HFF-Myc (cell line): ENCODE measurements at regions not wholly inside any gene's neighbourhood (a gene's known extent, or its start where the extent isn't known, plus 50 kb on each side); places are given as distances from the start of the nearest gene placed in this dataset.

Experiments used
- DNase-seq: peaks from one replicate; pipeline ENCODE4 v3.0.0-alpha.2; 2011; ENCODE audit warnings: low read depth; ENCODE audit errors: extremely low read depth
- H3K4me3 ChIP-seq: replicated peaks from 2 replicates; pipeline ENCODE4 v1.5.1; 2011; ENCODE audit warnings: low read depth, mild to moderate bottlenecking, control low read depth, low read length
- TF ChIP-seq, protein P1 (sequence below): IDR thresholded peaks from 2 replicates; pipeline ENCODE4 v1.5.1; 2012; ENCODE audit warnings: mild to moderate bottlenecking, low read depth, low read length, control low read depth; ENCODE audit errors: missing control alignments

GRCh38 chr5:4309026-4309425 is 713.4 kb downstream of the IRX1 start:
- TF ChIP-seq, protein P1, sequence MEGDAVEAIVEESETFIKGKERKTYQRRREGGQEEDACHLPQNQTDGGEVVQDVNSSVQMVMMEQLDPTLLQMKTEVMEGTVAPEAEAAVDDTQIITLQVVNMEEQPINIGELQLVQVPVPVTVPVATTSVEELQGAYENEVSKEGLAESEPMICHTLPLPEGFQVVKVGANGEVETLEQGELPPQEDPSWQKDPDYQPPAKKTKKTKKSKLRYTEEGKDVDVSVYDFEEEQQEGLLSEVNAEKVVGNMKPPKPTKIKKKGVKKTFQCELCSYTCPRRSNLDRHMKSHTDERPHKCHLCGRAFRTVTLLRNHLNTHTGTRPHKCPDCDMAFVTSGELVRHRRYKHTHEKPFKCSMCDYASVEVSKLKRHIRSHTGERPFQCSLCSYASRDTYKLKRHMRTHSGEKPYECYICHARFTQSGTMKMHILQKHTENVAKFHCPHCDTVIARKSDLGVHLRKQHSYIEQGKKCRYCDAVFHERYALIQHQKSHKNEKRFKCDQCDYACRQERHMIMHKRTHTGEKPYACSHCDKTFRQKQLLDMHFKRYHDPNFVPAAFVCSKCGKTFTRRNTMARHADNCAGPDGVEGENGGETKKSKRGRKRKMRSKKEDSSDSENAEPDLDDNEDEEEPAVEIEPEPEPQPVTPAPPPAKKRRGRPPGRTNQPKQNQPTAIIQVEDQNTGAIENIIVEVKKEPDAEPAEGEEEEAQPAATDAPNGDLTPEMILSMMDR, result no peak
- H3K4me3 ChIP-seq, result no peak overlapping the region
- DNase-seq, result no peak

DNA sequence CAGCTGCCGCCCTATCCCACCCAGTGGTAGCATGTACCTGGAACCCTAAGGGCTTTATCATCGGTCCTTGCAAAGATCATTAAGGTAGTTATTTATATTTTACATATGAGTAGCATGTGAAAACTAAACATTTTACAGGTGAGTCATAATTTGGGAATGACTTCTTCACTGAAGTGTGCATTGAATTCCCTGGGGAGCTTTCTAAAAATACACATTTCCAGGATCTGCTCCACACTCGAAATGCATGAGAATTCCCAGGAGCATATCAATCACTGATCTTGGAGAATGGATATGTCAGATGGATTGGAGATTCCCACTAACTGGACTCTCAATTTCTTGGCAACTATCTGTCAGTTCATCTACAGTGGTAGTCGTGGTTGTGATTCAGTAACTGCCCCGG is 717.5 kb downstream of the IRX1 start:
- DNase-seq, result no peak
- TF ChIP-seq, protein P1, result no peak
- no peak overlapping the region for H3K4me3 ChIP-seq

DNA sequence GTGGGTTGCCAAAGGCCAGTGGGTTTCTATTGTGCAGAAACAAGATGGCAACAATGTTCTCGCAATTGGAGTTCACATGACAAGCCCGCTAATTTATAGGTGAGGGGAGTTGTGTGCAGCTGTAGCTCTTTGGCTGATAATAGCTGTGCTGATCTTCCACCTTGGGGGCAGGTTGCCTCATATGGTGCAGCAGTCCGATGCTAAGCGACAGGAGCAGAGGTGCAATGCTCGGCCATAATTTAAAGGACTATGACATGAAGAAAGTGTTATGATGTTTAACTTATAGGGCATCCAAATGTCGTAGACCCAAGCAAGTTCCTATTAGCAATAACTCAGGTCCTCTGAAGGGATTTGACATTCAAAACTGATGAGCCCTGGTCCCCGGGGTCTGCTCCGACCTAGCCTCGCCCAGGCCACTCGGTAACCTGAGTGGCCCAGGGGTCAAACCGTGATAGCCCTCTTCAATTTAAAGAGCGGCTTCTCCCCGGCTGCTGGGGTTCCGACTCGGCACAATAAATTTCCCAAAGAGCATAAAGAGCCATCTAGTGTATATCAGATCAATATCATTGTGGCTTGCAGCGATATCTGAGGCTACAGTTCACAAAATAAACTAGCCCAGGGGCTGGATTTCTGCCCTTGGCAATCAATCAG is 724.0 kb downstream of the IRX1 start:
- DNase-seq, result no peak
- TF ChIP-seq, protein P1, result no peak
- H3K4me3 ChIP-seq, result no peak overlapping the region

- TF ChIP-seq, protein P1, result no peak
- DNase-seq, result no peak
- no peak overlapping the region for H3K4me3 ChIP-seq
Measured at GRCh38 chr5:4330327-4330726, 734.7 kb downstream of the IRX1 start.

GRCh38 chr5:4335078-4335477 is 739.4 kb downstream of the IRX1 start:
- no peak for DNase-seq
- H3K4me3 ChIP-seq, result no peak overlapping the region
- TF ChIP-seq, protein P1, result no peak

DNA sequence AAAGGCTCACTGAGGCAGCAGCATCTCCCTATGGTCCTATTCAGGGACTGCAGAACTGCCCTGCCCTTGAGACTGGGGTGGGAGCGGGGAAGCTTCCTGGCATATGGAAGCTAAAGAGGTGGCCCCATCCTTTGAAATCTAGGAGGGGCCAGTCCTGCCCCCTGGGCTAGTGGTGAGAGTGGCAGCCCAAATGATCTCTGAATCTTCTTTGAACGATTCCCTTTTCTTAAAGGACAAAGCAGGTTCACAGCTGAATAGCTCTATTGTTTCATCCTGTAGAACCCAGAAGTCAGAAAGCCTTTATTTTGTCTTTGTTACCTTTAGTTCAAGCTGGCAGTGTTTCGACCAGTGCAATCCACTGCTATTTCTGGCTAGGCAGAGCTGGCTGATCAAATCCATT is 741.9 kb downstream of the IRX1 start:
- H3K4me3 ChIP-seq, result no peak overlapping the region
- no peak for DNase-seq
- TF ChIP-seq, protein P1, result no peak

- no peak overlapping the region for H3K4me3 ChIP-seq
- no peak for DNase-seq
- TF ChIP-seq, protein P1, result no peak
Measured at GRCh38 chr5:4339949-4340348, 744.3 kb downstream of the IRX1 start.
